WTC11 (cell line): ENCODE measurements at regions not wholly inside any gene's neighbourhood (a gene's known extent, or its start where the extent isn't known, plus 50 kb on each side); places are given as distances from the start of the nearest gene placed in this dataset.
"Not testable (repeated sequence)": the region's sequence is repeated elsewhere in the genome, so short reads cannot be mapped to it uniquely, and the experiment has no call there.

ENCODE experiments used
- CBFB ChIP-seq: sonication (generic); formaldehyde crosslinking; IDR thresholded peaks from 2 replicates; pipeline ENCODE4 v1.8.1; 2022; ENCODE audit warnings: mild to moderate bottlenecking, low read depth, missing genetic modification reagents
- JAZF1 ChIP-seq: fragments of 250-450 bp; sonication (Bioruptor Pico); IDR thresholded peaks from 2 replicates; pipeline ENCODE4 v1.9.0; 2021; ENCODE audit warnings: moderate library complexity, mild to moderate bottlenecking, inconsistent platforms
- TF ChIP-seq, protein P1 (sequence below): fragments of 200-600 bp; IDR thresholded peaks from 2 replicates; pipeline ENCODE4 v1.8.0; 2022; ENCODE audit warnings: antibody characterized with exemption

DNA sequence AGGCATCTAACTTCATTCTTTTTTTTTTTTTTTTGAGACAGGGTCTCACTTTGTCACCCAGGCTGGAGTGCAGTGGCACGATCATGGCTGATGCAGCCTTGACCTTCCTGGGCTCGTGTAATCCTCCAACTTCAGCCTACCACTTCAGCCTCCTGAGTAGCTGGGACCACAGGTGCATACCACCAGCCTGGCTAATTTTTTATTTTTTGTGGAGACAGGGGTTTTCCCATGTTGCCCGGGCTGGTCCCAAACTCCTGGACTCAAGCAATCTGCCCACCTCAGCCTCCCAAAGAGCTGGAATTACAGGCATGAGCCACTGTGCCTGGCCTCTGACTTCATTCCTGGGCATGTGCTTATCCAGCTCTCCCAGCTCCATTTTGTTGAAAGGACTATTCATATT, 311.9 kb downstream of the RPS24 start:
- TF ChIP-seq, protein P1, sequence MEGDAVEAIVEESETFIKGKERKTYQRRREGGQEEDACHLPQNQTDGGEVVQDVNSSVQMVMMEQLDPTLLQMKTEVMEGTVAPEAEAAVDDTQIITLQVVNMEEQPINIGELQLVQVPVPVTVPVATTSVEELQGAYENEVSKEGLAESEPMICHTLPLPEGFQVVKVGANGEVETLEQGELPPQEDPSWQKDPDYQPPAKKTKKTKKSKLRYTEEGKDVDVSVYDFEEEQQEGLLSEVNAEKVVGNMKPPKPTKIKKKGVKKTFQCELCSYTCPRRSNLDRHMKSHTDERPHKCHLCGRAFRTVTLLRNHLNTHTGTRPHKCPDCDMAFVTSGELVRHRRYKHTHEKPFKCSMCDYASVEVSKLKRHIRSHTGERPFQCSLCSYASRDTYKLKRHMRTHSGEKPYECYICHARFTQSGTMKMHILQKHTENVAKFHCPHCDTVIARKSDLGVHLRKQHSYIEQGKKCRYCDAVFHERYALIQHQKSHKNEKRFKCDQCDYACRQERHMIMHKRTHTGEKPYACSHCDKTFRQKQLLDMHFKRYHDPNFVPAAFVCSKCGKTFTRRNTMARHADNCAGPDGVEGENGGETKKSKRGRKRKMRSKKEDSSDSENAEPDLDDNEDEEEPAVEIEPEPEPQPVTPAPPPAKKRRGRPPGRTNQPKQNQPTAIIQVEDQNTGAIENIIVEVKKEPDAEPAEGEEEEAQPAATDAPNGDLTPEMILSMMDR = not testable (repeated sequence)
- not testable (repeated sequence) for TF ChIP-seq CBFB, JAZF1 (CRISPR knock-in tag)
